PC-3 (cell line): ENCODE measurements at regions not wholly inside any gene's neighbourhood (a gene's known extent, or its start where the extent isn't known, plus 50 kb on each side); places are given as distances from the start of the nearest gene placed in this dataset.

Experiments used
- ATAC-seq: fragments of 200-7000 bp; cut with Tn5 transposase; 2 replicates; pipeline ENCODE4 v1.9.1; 2020; ENCODE audit warnings: mild to moderate bottlenecking, moderate library complexity
- BruUV-seq: library from RNA; stranded (reverse); fragments of 400-500 nt; replicated peaks from 2 replicates; lab custom pipeline; 2021; lab: Mats Ljungman, UMichigan
- CTCF ChIA-PET: fragments of 300-600 bp; sonication (Branson Sonifier 250); formaldehyde crosslinking; loops from one replicate; lab custom pipeline; 2022; ENCODE audit warnings: antibody characterized with exemption; lab: Charles Lee
- POLR2A ChIA-PET: fragments of 300-600 bp; sonication (Branson Sonifier 250); formaldehyde crosslinking; loops from one replicate; lab custom pipeline; 2022; ENCODE audit warnings: antibody characterized with exemption; ENCODE audit not compliant: unreplicated experiment; lab: Charles Lee
- DNase-seq: peaks from one replicate; pipeline ENCODE4 v3.0.0-alpha.2; 2015
- H2AFZ ChIP-seq: fragments of 300-600 bp; sonication (generic); 2 replicates; pipeline ENCODE4 v1.6.0; 2016; ENCODE audit warnings: antibody characterized with exemption, low read length
- H3F3A ChIP-seq: fragments of 300-600 bp; sonication (generic); one replicate; pipeline ENCODE4 v1.6.0; 2017; ENCODE audit warnings: antibody characterized with exemption, low read length, control low read depth, mild to moderate bottlenecking; ENCODE audit not compliant: unreplicated experiment
- H3K27ac ChIP-seq: fragments of 300-600 bp; sonication (generic); 2 replicates; pipeline ENCODE4 v1.5.1; 2016; ENCODE audit warnings: mild to moderate bottlenecking, low read length
- H3K27me3 ChIP-seq: fragments of 300-600 bp; sonication (generic); 2 replicates; pipeline ENCODE4 v1.6.1; 2016; ENCODE audit warnings: low read length, mixed read lengths
- H3K36me3 ChIP-seq: fragments of 300-600 bp; sonication (generic); 2 replicates; pipeline ENCODE4 v1.6.1; 2016; ENCODE audit warnings: low read depth, mixed run types, low read length, mixed read lengths
- H3K4me1 ChIP-seq: fragments of 300-600 bp; sonication (generic); 2 replicates; pipeline ENCODE4 v1.5.1; 2016; ENCODE audit warnings: low read length; ENCODE audit not compliant: insufficient read depth
- H3K4me2 ChIP-seq: fragments of 300-600 bp; sonication (generic); 2 replicates; pipeline ENCODE4 v1.6.0; 2016; ENCODE audit warnings: low read length
- H3K4me3 ChIP-seq: fragments of 300-600 bp; sonication (generic); 2 replicates; pipeline ENCODE4 v1.5.1; 2016; ENCODE audit warnings: mild to moderate bottlenecking, low read length, mixed read lengths
- H3K79me2 ChIP-seq: fragments of 300-600 bp; sonication (generic); 2 replicates; pipeline ENCODE4 v1.6.1; 2017; ENCODE audit warnings: low read length, mixed read lengths
- H3K9ac ChIP-seq: fragments of 300-600 bp; sonication (generic); 2 replicates; pipeline ENCODE4 v1.6.0; 2016; ENCODE audit warnings: mild to moderate bottlenecking, low read length
- H3K9me2 ChIP-seq: fragments of 300-600 bp; sonication (generic); replicated peaks from 2 replicates; pipeline ENCODE4 v1.6.1; 2016; ENCODE audit warnings: mixed run types, low read length, mixed read lengths
- H3K9me3 ChIP-seq: fragments of 300-600 bp; sonication (generic); 2 replicates; pipeline ENCODE4 v1.6.1; 2016; ENCODE audit warnings: low read length, mixed read lengths
- H4K20me1 ChIP-seq: fragments of 300-600 bp; sonication (generic); 2 replicates; pipeline ENCODE4 v1.6.1; 2016; ENCODE audit warnings: low read length, mixed read lengths
- CTCF ChIP-seq: fragments of 300-600 bp; sonication (generic); conservative IDR thresholded peaks from 2 replicates; pipeline ENCODE4 v1.5.1; 2017; ENCODE audit warnings: antibody characterized with exemption, low read depth, mild to moderate bottlenecking, low read length
- EZH2 ChIP-seq: fragments of 300-600 bp; sonication (generic); IDR thresholded peaks from one replicate; pipeline ENCODE4 v1.6.1; 2017; ENCODE audit warnings: antibody characterized with exemption, mild to moderate bottlenecking, low read length; ENCODE audit not compliant: unreplicated experiment
- EZH2phosphoT487 ChIP-seq: fragments of 300-600 bp; sonication (generic); IDR thresholded peaks from 2 replicates; pipeline ENCODE4 v1.6.1; 2018; ENCODE audit warnings: mild to moderate bottlenecking, antibody characterized with exemption, low read length, borderline replicate concordance
- intact Hi-C: fragments of 100-400 bp; cut with micrococcal nuclease; formaldehyde crosslinking; loops from 2 replicates; pipeline ENCODE4 v1.9.0; 2023

DNA sequence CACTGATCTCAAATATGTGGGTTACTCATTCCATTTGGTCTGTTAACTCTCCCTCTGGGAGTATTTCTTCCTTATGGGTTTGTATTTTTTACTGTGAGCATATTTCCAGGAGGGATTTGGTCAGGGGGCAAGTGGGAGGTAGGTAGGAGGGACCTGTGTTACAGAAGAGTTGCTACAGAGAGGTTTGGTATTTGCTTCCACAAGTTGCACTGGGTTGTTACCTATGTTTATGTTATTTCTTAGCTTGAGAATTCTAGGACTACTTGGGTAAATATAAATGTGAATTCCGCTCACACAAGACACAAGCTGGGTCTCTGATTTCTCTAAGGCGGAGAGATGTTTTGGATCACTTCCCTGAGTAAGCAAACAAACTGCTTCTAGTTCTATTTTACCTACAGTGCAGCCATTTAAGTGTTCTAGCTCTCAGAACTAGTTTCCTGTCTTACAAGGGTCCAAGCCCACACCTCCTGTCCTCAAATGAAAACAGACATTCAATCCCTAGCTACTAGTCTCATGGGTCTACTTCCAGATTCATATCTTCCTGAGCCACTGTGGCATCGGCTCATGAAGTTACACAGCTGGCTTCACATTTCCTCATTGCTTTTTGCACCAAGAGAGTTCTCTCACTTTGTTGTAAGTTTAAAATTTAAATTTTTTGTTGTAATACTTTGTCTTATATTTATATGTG, 75.4 kb upstream of the PPP1R3C start:
- Histone ChIP-seq H3K4me1 (no peaks in the 10 kb centered on the region), H4K20me1 (no peaks in the 10 kb centered on the region), H3K9me2 (no peaks in the 10 kb centered on the region), H3K27ac (no peak overlapping the region), H3K9me3 (no peaks in the 10 kb centered on the region), H3F3A (no peaks in the 10 kb centered on the region), H3K36me3 (no peaks in the 10 kb centered on the region), H3K4me2 (no peak overlapping the region), H3K4me3 (no peak overlapping the region), H3K27me3 (no peaks in the 10 kb centered on the region), H2AFZ (no peak overlapping the region), H3K9ac (no peak overlapping the region), H3K79me2 (no peaks in the 10 kb centered on the region)
- POLR2A ChIA-PET: no interaction called here
- ATAC-seq (no peak), DNase-seq (no peak)
- no peak for TF ChIP-seq CTCF
- TF ChIP-seq EZH2: no peak
- no peak for TF ChIP-seq EZH2phosphoT487
- BruUV-seq: no TSS peak
- intact Hi-C loops: no loop called here
- CTCF ChIA-PET: no interaction called here

DNA sequence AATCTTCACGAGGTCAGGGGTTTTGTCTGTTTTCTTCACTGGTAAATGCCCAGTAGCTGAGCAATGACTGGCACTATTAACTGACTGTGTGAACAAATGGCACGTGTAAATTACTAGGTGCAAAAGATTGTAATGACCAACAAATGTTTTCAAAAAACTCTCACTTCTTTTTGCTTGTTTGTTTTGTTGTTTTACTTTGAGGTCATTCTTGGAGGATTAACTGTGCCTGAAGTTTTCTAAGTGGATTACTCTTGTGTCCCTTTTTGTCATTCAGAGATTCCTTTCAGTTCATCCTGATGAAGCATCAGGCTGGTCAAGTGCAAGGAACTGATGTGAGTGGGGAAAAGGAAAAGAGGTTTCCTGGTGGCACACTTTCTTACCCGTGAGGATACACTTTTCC, 74.4 kb upstream of the PPP1R3C start:
- ChIA-PET CTCF (no interaction called here), POLR2A (no interaction called here)
- BruUV-seq: no TSS peak
- no peaks in the 10 kb centered on the region for H3K9me3 ChIP-seq
- no peak overlapping the region for H3K27ac ChIP-seq
- intact Hi-C loops: no loop called here
- TF ChIP-seq CTCF: no peak
- TF ChIP-seq EZH2: no peak
- TF ChIP-seq EZH2phosphoT487: no peak
- H3K79me2 ChIP-seq: no peaks in the 10 kb centered on the region
- no peaks in the 10 kb centered on the region for H3F3A ChIP-seq
- no peak for DNase-seq
- ATAC-seq: no peak
- no peaks in the 10 kb centered on the region for H3K9me2 ChIP-seq
- H3K9ac ChIP-seq: no peak overlapping the region
- no peaks in the 10 kb centered on the region for H3K36me3 ChIP-seq
- no peaks in the 10 kb centered on the region for H4K20me1 ChIP-seq
- H2AFZ ChIP-seq: no peak overlapping the region
- no peak overlapping the region for H3K4me3 ChIP-seq
- H3K4me1 ChIP-seq: no peaks in the 10 kb centered on the region
- no peaks in the 10 kb centered on the region for H3K27me3 ChIP-seq
- H3K4me2 ChIP-seq: no peak overlapping the region

DNA sequence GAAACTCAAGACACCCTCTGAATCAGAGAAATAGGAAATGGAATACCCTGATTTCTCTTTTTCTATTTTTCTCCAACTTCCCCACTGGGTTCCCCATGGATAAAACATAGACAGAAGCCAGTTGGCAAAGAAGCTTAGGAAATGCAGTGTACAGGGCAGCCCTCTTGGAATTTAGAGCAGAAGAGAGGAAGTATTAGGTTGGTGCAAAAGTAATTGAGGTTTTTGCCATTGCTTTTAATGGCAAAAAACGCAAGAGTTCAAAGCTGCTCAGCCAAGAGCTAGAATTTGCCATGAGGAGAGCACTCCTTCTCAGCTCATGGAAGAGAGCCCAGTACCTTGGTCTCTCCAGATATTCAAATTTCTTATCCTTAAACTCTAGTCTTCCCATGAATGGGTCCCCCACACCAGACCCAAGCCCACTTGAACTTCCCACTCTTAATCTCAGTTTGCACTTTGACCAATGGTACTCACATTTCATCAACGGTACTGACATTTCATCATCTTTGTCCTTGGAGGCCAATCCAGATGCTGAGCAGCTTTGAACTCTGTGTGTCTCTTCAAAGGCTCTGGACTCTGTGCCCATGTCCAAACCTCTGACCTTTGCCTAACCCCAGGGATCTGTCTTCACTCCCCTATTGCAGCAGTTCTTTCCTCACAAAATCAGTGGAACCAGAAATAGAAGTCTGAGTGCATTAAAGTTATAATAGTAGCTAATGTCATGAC, 73.2 kb upstream of the PPP1R3C start:
- ChIA-PET CTCF (no interaction called here), POLR2A (no interaction called here)
- no peak for TF ChIP-seq EZH2phosphoT487
- no peak for TF ChIP-seq CTCF
- no peak for TF ChIP-seq EZH2
- no peak overlapping the region for H2AFZ ChIP-seq
- H3K27ac ChIP-seq: no peak overlapping the region
- H3K4me2 ChIP-seq: no peak overlapping the region
- no peak for ATAC-seq
- no peaks in the 10 kb centered on the region for H4K20me1 ChIP-seq
- H3K9me3 ChIP-seq: no peaks in the 10 kb centered on the region
- H3K4me3 ChIP-seq: no peak overlapping the region
- no peaks in the 10 kb centered on the region for H3K79me2 ChIP-seq
- no peaks in the 10 kb centered on the region; the same call in 1 of the 2 replicates for H3K4me1 ChIP-seq
- H3K9ac ChIP-seq: no peak overlapping the region
- intact Hi-C loops: no loop called here
- no peaks in the 10 kb centered on the region for H3K27me3 ChIP-seq
- BruUV-seq: no TSS peak
- DNase-seq: no peak
- no peaks in the 10 kb centered on the region for H3K36me3 ChIP-seq
- no peaks in the 10 kb centered on the region for H3K9me2 ChIP-seq
- no peaks in the 10 kb centered on the region for H3F3A ChIP-seq
